ES-I3 (cell line): ENCODE measurements at regions not wholly inside any gene's neighbourhood (a gene's known extent, or its start where the extent isn't known, plus 50 kb on each side); places are given as distances from the start of the nearest gene placed in this dataset.
A peak's percentile ranks its signal among the peaks of the same experiment; 100 is the strongest.

ENCODE experiments used
- H3K36me3 ChIP-seq: 2 replicates; pipeline ENCODE4 v1.6.1; 2013; ENCODE audit warnings: mild to moderate bottlenecking, low read length, control low read depth, moderate library complexity; ENCODE audit not compliant: insufficient read depth
- H3K4me1 ChIP-seq: 2 replicates; pipeline ENCODE4 v1.6.1; 2013; ENCODE audit warnings: mild to moderate bottlenecking, control low read depth, low read length; ENCODE audit not compliant: insufficient read depth
- H3K9ac ChIP-seq: 2 replicates; pipeline ENCODE4 v1.6.1; 2013; ENCODE audit warnings: low read depth, mild to moderate bottlenecking, low read length, moderate library complexity
- H3K9me3 ChIP-seq: 2 replicates; pipeline ENCODE4 v1.6.1; 2013; ENCODE audit warnings: mild to moderate bottlenecking, low read length, moderate library complexity; ENCODE audit not compliant: control insufficient read depth, insufficient read depth

DNA sequence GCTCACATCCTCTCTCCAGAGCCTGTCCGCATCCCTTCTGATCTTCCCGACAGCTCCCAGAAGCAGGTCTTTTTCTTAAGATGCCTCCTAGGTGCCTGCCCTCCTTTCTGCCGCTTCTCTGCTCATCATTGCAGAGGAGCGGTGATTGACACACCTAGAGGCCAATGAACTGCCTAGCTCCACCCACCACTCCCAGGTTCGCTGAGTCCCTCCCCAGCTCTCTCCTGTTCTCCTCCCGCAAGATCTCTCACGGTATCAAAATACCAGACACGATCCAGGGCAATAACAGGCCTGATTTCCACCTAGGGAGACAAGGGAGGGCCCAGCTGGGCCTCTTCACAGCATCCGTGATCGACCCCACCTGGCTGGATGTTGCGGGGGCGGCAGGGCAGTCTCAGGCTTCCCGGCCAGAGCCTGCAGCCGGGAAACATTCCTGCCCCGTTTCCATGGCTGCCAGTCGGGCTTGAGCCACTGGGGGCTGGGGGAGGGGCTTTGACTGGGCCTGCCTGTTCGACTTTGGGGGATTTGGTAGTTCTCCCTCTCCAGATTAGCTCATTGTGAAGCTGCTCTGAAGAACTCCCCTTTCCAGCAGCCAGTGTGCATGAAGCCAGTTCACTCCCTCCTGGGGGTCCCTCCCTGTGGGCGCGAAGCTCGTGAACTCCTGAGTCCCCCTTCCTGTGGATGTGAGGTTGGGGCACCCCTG, 373.5 kb downstream of the RPS24 start:
- H3K9ac ChIP-seq, result peak overlapping the region; percentile 74
- peaks cover 7% of the 10 kb centered on the region; the same call in 1 of the 2 replicates for H3K4me1 ChIP-seq
- no peaks in the 10 kb centered on the region for H3K36me3 ChIP-seq
- no peaks in the 10 kb centered on the region for H3K9me3 ChIP-seq

DNA sequence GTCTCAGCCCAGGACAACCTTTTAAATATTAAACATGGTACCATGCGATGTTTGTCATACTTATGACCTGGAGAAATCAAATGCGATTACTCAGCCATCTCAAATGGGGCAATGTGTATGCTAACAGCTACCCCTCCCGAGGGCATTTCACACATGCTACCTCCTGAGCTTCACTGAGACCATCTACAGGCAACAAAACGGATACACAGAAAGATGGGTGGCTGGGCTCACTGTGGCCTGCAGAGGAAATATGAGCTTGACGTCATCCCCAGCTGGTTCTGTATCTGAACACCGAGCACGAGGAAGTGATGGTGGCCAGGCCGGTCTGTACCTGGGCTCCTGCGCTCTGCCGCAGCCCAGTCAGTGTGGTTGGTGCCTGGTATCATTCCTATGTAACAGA, 374.3 kb downstream of the RPS24 start:
- Histone ChIP-seq H3K4me1 (peaks cover 7% of the 10 kb centered on the region; the same call in 1 of the 2 replicates), H3K36me3 (no peaks in the 10 kb centered on the region), H3K9me3 (no peaks in the 10 kb centered on the region), H3K9ac (no peak overlapping the region)

DNA sequence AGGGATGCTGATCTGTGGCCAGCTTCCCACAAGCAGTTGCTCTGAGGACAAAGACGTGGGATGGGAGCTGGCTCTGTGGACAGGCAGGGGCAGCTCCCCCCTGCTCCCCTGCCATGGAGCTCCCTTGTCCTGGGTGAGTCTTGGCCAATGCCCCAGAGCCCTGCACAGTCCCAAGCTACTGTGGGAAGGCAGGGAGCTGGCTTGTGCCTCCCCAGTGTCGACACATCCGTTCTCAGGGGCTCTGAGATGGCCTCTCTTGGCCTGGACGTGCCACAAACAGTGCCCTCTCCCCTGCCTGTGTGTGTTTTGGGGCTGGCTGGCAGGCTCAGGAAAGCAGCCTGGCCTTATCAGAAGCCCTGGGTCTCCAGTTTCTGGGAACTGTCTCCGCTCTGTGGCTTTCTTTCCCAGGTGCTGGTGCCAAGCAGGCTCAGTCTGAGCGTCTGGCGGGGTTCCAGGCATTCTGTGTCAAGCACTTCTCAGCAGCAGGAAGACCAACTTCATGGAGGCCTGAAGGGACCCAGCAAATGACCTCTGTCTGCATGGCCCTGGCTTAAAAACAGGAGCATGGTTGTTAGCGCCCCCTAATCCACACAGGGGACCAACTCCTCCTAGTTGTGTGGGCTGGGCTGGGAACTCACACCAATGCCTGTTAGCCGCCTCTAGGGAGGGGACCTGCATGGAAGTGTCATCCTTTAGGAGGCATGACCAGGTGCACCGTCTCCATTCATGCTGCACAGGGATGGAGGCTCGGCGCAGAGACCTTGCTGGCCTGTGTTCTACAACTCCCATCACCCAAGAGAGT, 375.2 kb downstream of the RPS24 start:
- Histone ChIP-seq H3K4me1 (peaks cover 14% of the 10 kb centered on the region; the same call in 1 of the 2 replicates), H3K9ac (no peak overlapping the region), H3K36me3 (no peaks in the 10 kb centered on the region), H3K9me3 (no peaks in the 10 kb centered on the region)

DNA sequence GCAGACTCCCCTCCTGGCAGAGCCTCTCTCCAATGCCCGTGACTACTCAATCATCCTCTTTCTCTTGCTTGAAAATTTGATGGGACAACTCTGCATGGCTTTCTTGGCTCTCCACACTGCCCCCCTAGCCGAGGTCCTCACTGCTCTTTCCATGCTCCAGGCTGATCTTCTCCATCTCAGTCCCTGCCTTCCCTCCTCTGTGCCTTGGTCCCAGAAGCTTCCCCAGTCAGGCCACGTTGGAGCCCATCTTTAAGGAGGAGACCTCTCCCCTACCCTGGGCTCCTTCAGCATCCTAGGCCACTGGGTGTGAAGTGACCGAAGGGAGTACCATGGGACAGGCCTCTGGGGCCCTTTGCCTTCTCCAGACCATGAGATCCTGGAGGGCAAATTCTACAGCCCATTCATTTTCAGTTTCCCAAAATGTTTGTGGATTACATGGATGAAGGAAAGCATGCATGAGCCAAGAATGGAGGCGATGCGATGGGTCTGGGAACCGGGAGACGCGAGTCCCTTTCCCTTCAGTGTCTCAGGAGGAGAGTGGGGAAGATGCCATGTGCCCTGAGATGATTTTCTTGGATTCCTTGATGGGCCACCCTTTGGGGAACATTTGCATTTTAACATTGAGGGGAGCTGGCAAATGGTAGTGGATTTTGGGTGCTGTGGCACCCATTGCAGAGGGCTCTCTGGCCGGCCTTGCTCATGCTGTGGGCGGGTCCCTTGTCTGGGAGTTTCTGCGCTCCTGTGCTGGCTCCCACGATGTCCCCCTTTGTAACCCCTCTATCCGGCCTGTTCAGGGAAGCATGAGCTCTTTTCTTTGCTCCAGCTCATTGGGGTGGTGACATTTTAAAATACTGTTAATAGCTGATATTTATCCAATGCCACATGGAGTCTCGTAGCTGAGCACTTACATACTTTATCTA, 376.6 kb downstream of the RPS24 start:
- H3K4me1 ChIP-seq, result peaks cover 26% of the 10 kb centered on the region
- no peaks in the 10 kb centered on the region for H3K9me3 ChIP-seq
- H3K36me3 ChIP-seq, result no peaks in the 10 kb centered on the region
- H3K9ac ChIP-seq, result no peak overlapping the region

DNA sequence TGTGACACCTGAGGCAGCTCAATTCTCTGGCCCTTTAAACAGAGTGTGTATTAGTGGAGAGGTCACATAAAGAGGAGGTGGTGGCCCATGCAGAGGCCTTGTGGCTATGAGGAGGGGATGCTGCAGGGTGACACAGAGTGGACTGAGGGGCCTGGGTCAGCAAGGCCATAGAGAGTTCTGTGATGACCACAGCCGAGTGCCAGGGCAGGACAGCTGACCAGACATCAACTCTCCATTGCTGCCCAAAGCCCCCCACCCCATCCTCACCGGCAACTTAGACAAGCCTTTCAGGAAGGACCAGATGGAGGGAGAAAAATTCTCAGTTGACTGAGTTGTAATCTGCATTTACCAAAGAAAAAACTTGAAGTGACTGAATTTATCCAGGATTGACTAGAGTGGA, 378.1 kb downstream of the RPS24 start:
- no peak overlapping the region for H3K9ac ChIP-seq
- H3K4me1 ChIP-seq, result peaks cover 26% of the 10 kb centered on the region
- H3K9me3 ChIP-seq, result no peaks in the 10 kb centered on the region
- H3K36me3 ChIP-seq, result no peaks in the 10 kb centered on the region

DNA sequence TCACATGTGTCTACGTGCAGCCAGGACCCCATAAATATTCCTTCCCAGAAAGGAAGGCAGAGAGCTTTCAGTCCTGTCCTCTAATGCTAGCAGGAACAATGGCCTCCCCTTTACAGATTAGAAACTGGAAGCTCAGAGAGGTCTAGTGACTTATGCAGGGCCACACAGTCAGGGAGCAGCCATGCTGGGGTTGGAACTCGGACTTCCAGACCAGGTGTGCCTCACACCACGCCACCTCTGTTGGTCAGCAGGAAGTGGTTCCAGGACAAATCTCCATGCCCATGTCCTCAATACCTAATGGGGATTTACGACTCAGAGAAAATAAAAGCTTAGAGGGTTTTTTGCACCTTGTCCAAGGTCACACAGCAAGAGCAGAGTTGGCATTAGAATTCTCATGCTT, 378.9 kb downstream of the RPS24 start:
- Histone ChIP-seq H3K9me3 (no peaks in the 10 kb centered on the region), H3K9ac (no peak overlapping the region), H3K4me1 (peaks cover 22% of the 10 kb centered on the region), H3K36me3 (no peaks in the 10 kb centered on the region)

DNA sequence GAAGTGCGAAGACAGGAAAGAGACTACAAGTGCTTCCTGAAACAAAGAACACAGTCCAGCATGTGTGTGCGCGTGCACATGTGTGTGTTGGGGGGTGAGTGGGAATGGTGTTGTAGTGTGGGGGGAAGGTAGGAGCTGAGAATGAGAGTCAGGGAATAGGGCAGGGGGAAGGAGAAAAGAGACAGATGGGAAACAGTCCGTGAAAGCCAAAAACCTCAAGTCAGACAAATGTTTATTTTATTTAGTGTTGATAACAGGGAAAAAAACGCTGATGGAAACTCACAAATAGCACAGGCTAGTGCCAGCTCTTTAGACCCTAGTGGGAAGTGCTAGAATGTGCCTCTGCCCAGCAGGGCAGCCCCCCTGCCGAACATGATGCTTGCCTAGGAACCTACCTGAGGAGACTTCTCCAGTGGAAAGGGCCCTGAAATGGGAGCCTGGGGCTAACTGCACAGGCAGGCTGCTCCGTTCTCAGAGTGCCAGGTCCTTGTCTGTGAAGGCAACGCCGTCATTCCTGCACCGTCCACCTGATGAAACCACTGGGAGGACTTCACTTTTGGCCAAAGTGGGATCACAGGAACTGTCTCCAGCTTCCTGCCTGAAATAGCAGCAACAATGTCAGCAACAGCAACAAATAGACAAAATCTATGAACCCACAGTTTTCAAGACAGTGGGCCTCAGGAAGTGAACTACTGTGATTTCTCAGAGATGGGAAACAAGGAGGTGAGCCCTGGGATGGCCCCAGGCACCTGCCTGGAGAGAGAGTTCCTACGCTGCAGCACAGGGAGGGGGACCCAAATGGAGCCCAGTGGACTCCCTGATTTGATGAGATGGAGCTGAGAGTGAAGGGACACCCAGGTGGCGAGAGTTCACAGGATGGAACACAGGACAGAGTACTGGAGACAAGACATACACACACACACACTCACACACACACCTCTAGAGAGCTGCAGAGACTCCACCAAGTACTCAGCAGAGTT, 379.7 kb downstream of the RPS24 start:
- H3K4me1 ChIP-seq, result peaks cover 19% of the 10 kb centered on the region
- no peaks in the 10 kb centered on the region for H3K36me3 ChIP-seq
- no peaks in the 10 kb centered on the region for H3K9me3 ChIP-seq
- H3K9ac ChIP-seq, result no peak overlapping the region

DNA sequence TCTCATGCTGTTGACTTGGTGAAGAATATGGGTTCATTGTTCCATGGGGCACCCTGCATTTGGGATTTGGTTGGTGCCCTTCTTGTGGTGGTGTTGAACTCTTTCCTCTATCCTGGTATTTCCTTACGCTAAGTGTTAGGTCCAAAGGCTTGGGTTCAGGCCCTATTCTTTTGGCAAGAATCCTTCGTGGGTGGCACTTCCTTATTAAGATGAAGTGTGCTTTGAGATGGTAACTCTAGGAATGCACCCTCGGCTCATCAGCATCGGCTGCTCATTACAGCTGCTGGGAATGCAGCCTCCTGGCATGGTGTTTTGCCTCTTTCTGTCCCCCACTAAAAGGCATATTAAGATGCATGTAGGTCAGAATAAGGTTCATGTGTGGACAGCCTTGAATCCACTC, 380.7 kb downstream of the RPS24 start:
- no peak overlapping the region for H3K9ac ChIP-seq
- H3K4me1 ChIP-seq, result peaks cover 19% of the 10 kb centered on the region
- H3K36me3 ChIP-seq, result no peaks in the 10 kb centered on the region
- no peaks in the 10 kb centered on the region for H3K9me3 ChIP-seq

DNA sequence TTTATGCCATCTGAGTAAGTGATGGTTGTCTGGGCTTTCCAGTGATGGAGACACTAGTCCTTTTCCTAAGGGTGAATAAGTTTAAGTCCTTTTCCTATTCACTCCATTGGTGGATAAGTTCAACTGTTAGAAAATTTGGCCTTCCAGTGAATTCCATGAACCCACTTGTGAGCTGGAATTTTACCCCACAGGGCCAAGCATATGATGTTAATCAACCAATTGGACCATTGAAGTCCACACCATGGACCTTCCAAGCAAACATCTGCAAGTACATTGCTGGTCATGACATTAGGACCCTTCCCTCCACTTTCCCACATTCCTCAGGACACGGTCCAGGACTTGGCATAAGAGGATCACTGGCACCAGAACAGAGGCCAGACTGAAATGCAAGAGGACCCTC, 381.4 kb downstream of the RPS24 start:
- Histone ChIP-seq H3K9ac (no peak overlapping the region), H3K36me3 (no peaks in the 10 kb centered on the region), H3K9me3 (no peaks in the 10 kb centered on the region), H3K4me1 (peaks cover 19% of the 10 kb centered on the region)

DNA sequence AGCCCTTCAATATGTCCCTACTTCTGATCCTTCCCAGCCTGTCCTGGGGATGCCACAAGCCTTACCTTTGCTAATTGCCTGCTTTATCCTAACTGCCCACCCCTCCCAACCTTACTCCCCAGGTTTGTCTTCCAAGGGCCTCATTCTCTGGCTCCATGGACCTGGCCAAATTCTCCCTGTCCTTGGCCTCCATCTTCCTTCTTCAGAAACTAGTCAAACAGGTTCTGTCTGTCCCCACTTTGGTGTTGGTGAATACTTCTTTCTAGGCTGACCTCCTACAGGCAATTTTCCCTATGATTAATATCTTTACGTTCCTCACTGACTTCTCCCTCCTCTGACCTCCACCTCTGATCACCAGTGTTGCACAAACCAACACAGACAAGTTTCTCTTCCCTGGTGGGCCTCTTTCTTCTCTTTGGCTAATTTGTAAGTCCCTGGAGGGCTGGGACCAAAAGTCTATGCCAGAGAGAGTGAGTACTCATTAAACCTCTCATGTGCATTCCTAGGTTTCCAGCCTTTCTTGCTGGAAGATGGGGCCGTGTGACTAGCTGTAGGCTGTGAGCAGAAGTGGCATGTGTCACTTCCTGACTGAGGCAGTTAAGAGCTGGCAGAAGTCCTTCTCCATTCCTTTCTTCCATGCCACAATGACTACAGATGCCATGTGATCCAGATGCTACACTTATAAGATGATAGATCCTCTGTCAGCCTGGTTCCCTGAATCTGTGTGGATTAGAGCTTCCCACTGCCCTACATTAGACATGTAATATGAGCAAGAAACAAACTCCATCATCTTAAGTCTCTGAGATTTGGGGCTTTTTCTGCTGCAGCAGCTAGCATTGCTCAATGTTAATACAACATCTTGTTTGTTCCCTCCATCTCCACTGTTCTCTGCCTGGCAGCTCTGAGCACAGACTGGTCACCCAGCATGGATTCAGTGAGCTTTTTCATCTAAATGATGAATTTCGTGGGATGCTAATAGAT, 382.7 kb downstream of the RPS24 start:
- Histone ChIP-seq H3K36me3 (no peaks in the 10 kb centered on the region), H3K4me1 (peaks cover 19% of the 10 kb centered on the region), H3K9ac (no peak overlapping the region)

DNA sequence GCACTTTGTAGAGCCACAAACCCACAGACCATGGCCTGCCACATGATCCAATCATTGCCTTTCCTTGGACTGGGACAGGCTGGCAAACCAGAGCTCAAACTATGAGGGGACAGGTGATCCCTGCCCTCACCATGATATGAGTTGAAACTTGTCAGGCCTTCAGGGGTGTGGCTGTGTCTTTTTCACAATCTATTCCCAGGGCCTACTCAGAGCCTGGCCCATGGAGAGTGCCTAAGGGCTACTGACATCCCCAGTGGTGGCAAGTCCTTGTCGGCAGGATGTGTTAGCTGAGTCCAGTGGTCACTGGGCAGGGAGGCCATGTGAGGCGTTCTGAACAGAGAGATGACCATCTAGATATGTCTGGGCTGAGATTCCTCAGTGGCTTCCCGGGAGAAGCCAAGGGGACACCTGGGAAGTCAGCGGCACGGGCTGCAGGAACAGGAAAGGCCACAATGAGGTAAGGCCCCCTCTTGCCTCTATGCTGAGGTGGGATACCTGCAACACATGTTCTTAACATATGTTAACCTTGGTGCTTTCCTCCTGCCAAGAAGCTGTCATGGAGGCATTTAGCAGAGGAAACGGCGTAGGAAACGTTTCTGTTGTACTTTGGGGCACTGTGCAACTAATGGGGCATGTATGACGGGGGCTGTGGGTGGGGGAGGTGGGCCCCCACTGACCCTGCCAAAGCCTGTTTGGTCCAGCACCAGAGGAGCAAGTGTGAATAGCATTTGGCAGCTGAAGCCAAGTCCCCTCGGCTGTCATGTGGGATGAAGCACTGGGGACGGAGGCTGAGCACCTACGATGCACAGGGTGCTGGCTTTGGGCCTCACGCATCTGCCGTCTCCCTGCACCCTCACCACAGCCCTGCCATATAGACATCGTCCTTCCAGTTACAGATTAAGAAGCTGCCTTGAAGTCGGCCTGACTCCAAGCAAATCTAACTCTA, 384.0 kb downstream of the RPS24 start:
- H3K9me3 ChIP-seq, result no peaks in the 10 kb centered on the region
- peaks cover 23% of the 10 kb centered on the region for H3K4me1 ChIP-seq
- H3K36me3 ChIP-seq, result no peaks in the 10 kb centered on the region
- no peak overlapping the region for H3K9ac ChIP-seq

More for the DNA sequence above, 382.7 kb downstream of the RPS24 start:
- H3K9me3 ChIP-seq, result no peaks in the 10 kb centered on the region
